ENCODE measurements at regions not wholly inside any gene's neighbourhood (a gene's known extent, or its start where the extent isn't known, plus 50 kb on each side); places are given as distances from the start of the nearest gene placed in this dataset.

GRCh38 chr12:76707772-76708171 is 56.1 kb upstream of the ZDHHC17 start:
- TF ChIP-seq SIN3A (IDR thresholded peaks at IDR 0.05; ENCODE audit: borderline replicate concordance, insufficient read depth, low read depth, low read length) (no peak), CTCF (IDR thresholded peaks at IDR 0.05) (no peak), POLR2AphosphoS5 (IDR thresholded peaks at IDR 0.05; ENCODE audit: low read depth, low read length) (no peak), REST (IDR thresholded peaks at IDR 0.05; ENCODE audit: insufficient read depth in 1 of 2, low read depth in 2 of 2, low read length in 1 of 2) (no peak), TCF7L2 (IDR thresholded peaks at IDR 0.05; ENCODE audit: low read depth, low read length) (no peak)
- H3K4me1 ChIP-seq (ENCODE audit: control insufficient read depth, insufficient read depth, low read length): no peaks in the 10 kb centered on the region
- ChIA-PET CTCF (no interaction called here), POLR2A (interaction anchor here (0.8 kb wide), 1 partner anchor 71 kb away, joined by 3 read pairs; no protein-coding TSS in a partner anchor)
- DNase-seq (ENCODE audit: low read depth, low spot score) (no peak), ATAC-seq (no peak)
- H3K9me3 ChIP-seq (ENCODE audit: control insufficient read depth, insufficient read depth, low read depth, low read length): no peaks in the 10 kb centered on the region
- in situ Hi-C loops (cut with HindIII; ENCODE audit: low pct_unique_long_range_greater_than_20kb, low sequenced_read_pairs): no loop called here
- intact Hi-C loops (cut with micrococcal nuclease; ENCODE audit: unreplicated experiment): no loop called here
- H3K4me3 ChIP-seq (ENCODE audit: low read depth in 2 of 2, low read length in 2 of 2): no peak overlapping the region
- no peak overlapping the region for H3K27ac ChIP-seq (ENCODE audit: low read length)
- no peaks in the 10 kb centered on the region for H3K36me3 ChIP-seq (ENCODE audit: control insufficient read depth, insufficient read depth, low read length)
- H3K27me3 ChIP-seq (ENCODE audit: control insufficient read depth, insufficient read depth, low read length): no peaks in the 10 kb centered on the region; the same call in 1 of the 2 replicates
- no TSS peak for BruUV-seq (replicated peaks)

- POLR2A ChIA-PET: interaction anchor here (0.8 kb wide), 1 partner anchor 71 kb away, joined by 3 read pairs; no protein-coding TSS in a partner anchor
- Histone ChIP-seq H3K9me3 (ENCODE audit: control insufficient read depth, insufficient read depth, low read depth, low read length) (no peaks in the 10 kb centered on the region), H3K27ac (ENCODE audit: low read length) (no peak overlapping the region), H3K27me3 (ENCODE audit: control insufficient read depth, insufficient read depth, low read length) (no peaks in the 10 kb centered on the region; the same call in 1 of the 2 replicates), H3K4me1 (ENCODE audit: control insufficient read depth, insufficient read depth, low read length) (no peaks in the 10 kb centered on the region), H3K4me3 (ENCODE audit: low read depth in 2 of 2, low read length in 2 of 2) (no peak overlapping the region), H3K36me3 (ENCODE audit: control insufficient read depth, insufficient read depth, low read length) (no peaks in the 10 kb centered on the region)
- in situ Hi-C loops (cut with HindIII; ENCODE audit: low pct_unique_long_range_greater_than_20kb, low sequenced_read_pairs) (no loop called here), intact Hi-C loops (cut with micrococcal nuclease; ENCODE audit: unreplicated experiment) (no loop called here)
- BruUV-seq (replicated peaks): no TSS peak
- TF ChIP-seq SIN3A (IDR thresholded peaks at IDR 0.05; ENCODE audit: borderline replicate concordance, insufficient read depth, low read depth, low read length) (no peak), CTCF (IDR thresholded peaks at IDR 0.05) (no peak), TCF7L2 (IDR thresholded peaks at IDR 0.05; ENCODE audit: low read depth, low read length) (no peak)
- no peak for ATAC-seq
- CTCF ChIA-PET: no interaction called here
- DNase-seq (ENCODE audit: low read depth, low spot score): no peak
These were observed 55.6 kb upstream of the ZDHHC17 start for GRCh38 chr12:76708296-76708695.
